HG02943 (cell line): ENCODE measurements at regions not wholly inside any gene's neighbourhood (a gene's known extent, or its start where the extent isn't known, plus 50 kb on each side); places are given as distances from the start of the nearest gene placed in this dataset.

Experiments used
- ATAC-seq: cut with Tn5 transposase; IDR thresholded peaks from one replicate; pipeline ENCODE4 v1.9.1; 2021; ENCODE audit warnings: mild to moderate bottlenecking, low read depth, moderate library complexity; ENCODE audit not compliant: unreplicated experiment

- no peak for ATAC-seq
Measured at GRCh38 chr3:72205297-72205826, 420.4 kb upstream of the PROK2 start.

DNA sequence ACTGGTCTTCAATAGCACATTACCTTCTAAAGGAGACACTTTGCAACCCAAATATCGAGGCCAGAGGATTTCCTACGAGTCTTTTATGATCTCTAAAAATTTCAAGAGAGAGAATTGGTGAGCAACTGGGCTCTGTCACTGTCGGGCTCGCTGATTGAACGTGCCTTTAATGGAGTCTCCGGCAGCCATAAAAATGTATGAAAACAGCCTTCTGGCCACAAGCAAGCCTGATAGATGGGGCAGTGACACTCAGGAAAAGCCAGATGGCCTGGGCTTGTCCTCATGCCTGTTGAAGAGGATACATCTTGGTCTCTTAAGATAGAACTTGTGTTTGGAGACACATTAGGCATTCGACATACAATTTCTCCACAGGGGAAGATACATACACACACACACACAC, 419.5 kb upstream of the PROK2 start:
- no peak for ATAC-seq

DNA sequence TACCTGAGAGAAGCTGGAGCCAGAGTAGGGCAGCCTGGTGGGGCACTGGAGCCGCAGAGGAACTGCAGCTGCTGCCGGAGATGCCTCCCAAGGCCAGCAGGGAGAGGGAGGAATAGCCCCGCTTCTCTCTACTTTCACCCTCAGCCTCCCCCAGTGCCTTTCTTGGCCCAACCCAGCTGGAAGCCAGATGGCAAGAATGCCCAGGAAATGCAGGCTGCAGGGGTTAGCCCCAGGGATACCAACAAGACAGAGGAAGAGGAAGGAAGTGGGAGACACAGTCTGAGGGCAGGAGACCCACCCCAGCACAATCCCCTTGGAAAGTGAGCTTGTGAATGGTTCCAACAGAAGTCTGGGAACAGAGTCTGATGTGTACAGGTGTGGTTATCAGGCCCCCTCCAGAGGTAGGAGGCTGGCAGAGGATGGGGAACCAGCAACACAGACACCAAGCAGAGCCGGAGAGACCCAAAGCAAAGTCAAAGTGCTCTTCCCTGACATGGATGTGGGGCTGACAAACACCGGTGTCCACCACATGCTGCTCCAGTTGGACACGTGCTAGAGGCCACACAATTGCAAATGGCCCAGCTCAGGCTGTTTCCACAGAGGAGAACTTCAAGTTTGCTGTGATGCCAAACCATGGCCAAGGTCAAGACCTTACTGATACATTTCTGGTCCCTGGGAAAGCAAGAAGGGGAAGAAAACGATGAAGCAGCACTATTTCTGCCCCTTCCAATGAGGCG, 418.8 kb upstream of the PROK2 start:
- ATAC-seq = no peak

- ATAC-seq = no peak
Measured at GRCh38 chr3:72203105-72203504, 418.2 kb upstream of the PROK2 start.

GRCh38 chr3:72200332-72200731, 415.4 kb upstream of the PROK2 start:
- no peak for ATAC-seq

DNA sequence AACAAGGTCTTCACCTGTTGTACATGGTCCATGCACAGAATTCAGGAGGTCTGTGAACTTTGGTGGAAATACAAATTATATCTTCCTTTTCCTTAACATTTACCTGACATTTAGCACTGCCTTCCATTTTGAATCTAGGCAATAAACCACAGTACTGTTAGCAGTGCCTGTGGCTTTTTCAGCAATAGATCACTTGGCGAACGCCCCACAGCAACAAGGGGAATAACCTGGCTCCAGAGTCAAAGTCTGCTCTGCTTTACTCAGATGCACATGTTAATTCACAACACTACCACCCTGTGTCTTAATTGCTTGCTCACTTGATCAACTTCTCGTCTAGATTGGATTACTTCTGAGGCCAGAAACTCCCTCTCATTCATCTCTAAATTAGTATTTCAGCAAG, 414.6 kb upstream of the PROK2 start:
- no peak for ATAC-seq

GRCh38 chr3:72196377-72196929, 411.5 kb upstream of the PROK2 start:
- no peak for ATAC-seq

GRCh38 chr3:72195895-72196294, 410.9 kb upstream of the PROK2 start:
- no peak for ATAC-seq

- no peak for ATAC-seq
Measured at GRCh38 chr3:72194458-72194857, 409.5 kb upstream of the PROK2 start.

GRCh38 chr3:72193771-72194430, 409.0 kb upstream of the PROK2 start:
- no peak for ATAC-seq

DNA sequence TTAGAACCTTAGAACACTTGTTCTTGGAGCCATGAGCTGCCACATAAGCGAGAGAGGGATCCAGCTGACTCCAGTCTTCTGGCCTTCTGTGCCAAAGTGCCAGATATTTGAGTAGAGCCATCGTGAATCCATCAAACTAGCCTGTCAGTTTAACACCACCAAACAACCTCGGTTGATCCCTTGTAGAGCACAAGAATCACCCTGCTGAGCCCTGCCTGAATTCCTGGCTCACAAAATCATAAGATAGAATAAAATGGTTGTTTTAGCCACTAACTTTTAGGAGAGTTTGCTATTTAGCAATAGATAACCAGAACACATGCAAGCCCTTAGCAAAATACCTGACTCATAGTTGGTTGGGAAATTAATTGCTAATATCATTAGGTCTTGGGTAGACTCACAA, 407.6 kb upstream of the PROK2 start:
- no peak for ATAC-seq

DNA sequence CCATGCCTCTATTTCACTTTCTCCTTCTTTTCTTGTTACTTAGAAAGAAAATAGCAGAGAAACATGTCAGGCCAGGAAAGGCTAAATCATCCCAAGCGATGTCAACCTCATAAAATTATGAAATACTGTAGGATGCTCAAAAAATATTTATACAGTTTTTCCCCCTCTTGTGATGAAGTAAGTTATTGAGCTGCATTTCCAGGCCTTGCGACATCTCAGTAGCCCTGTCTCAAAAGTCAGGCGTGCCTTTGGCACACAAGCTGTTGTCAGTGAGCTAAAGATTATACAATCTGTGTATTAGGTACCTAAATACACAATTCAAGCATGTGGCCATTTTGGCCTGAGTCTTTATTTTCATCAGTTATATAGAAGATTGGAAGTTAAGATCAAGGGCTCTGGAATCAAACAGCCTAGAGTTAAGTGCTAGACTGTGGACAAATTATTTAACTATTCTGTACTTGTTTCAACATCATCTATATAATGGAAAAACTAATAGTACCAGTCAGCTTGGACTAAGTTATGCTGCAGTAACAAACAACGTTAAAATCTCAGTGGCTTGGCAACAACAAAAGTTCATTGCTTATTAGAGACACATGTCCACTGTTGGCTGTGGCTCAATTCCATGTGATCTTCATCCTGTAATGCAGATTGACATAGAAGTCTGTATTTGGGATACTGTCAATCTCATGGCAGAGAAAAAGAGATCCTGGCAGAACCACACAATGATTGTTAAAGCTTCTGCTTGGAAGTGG, 406.4 kb upstream of the PROK2 start:
- ATAC-seq = no peak

GRCh38 chr3:72190050-72190449, 405.1 kb upstream of the PROK2 start:
- no peak for ATAC-seq

- ATAC-seq = no peak
Measured at GRCh38 chr3:72189339-72189738, 404.4 kb upstream of the PROK2 start.

GRCh38 chr3:72188536-72188935, 403.6 kb upstream of the PROK2 start:
- ATAC-seq = no peak

GRCh38 chr3:72187131-72187530, 402.2 kb upstream of the PROK2 start:
- ATAC-seq = no peak

DNA sequence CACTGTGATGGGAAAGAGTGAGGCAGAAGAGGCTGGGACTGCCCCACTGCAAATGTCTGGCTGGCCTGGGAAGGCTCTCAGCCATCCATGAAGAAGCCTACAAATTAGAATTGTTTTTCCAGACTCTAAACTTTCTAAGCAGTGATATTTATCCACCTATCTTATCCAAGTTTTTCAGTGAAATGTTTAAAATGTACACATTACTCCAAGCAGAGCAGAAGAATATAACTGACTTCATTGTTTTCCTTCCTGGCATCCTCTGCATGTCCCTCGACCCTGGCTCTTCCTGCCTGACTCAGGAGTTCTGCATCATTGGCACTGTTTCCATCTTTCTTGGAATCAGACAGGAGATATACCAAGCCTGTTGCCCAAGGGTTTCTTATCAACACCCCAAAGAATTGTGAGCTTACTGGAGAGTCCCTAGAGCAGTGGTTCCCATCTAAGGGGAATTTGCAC, 401.5 kb upstream of the PROK2 start:
- no peak for ATAC-seq

DNA sequence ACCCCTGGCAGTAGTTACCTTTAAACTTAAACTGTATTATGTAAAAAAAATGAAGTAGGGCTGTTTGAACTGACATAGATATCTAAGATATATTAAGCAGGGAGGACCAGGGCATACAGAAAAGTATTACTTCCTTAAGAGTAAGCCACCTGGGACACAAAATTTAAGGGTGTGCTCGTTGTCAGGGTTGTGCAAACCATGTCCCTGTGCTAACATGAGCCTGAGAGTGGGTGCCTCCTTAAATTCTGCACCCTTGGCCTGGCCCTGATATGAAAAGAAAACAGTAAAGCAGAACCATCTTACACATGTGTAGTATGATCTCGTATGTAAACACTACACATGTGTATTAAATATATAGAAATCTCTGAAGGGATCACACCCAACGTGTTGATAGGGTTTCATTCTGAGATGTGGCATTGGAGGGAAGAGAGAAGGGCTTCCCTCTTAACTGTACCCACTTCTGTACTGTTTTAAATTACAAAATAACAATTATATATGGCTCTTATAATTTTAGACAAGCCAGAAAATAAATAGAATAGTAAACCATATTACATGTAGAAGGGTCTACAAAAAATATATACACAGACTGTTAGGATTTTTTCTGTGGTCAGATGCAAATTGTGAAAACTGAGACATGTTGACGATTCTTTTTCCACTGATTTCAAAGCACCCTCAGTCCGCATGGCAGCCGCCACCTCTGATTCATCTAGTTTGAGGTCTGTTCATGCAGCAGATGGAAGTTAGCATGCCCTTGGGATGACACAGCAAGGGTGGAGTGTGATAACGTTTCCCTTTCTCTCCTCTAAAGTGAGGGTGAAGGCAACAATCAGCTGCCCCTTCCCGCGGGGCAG, 400.8 kb upstream of the PROK2 start:
- ATAC-seq = no peak

DNA sequence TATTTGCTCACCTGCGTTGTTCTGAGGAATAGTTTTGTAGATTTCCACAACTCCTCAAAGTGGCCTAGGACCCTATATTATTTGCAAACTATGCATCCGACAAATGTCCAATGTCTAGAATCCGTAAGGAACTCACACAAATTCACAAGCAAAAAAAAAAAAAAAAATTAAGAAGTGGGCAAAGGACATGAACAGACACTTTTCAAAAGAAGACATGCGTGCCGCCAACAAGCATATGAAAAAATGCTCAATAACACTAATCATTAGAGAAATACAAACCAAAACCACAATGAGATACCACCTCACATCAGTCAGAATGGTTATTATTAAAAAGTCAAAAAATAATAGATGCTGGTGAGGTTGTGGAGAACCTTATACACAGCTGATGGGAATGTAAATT, 398.5 kb upstream of the PROK2 start:
- ATAC-seq = no peak

DNA sequence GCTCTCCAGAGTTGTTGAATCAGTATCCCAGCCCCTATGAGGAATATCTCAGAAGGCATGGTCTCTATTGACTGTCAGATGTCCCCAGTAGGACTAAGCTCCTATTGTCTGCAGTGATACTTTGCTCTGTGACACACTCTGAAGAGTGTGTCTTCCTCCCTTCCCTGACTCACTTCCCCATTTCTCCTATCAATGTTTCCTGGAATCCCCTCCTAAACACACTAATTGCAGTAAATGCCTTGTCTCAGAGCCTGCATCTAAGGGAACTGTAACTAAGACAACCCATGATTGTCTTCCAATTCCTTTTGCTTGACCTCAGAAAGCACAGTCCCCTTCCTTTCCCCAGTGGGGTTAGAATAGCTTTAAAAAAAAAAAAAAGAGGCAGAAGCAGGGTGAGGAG, 397.3 kb upstream of the PROK2 start:
- no peak for ATAC-seq
